SW 1271 (cell line): ENCODE measurements at regions not wholly inside any gene's neighbourhood (a gene's known extent, or its start where the extent isn't known, plus 50 kb on each side); places are given as distances from the start of the nearest gene placed in this dataset.
"Not testable (repeated sequence)": the region's sequence is repeated elsewhere in the genome, so short reads cannot be mapped to it uniquely, and the experiment has no call there.

Experiments
- DNase-seq, 2 experiments: peaks; one replicate each; lab custom pipeline; 2025; lab: John Stamatoyannopoulos, UW

- DNase-seq: no peak
Measured at GRCh38 chr6:140670021-140670420, 1295.6 kb upstream of the CITED2 start.

- no peak for DNase-seq
Measured at GRCh38 chr6:140669321-140669720, 1294.9 kb upstream of the CITED2 start.

GRCh38 chr6:140663772-140664171 is 1289.3 kb upstream of the CITED2 start:
- no peak for DNase-seq

- DNase-seq: no peak
Measured at GRCh38 chr6:140663094-140663493, 1288.6 kb upstream of the CITED2 start.

- no peak for DNase-seq
Measured at GRCh38 chr6:140661691-140662090, 1287.2 kb upstream of the CITED2 start.

GRCh38 chr6:140660295-140660694 is 1285.8 kb upstream of the CITED2 start:
- no peak for DNase-seq

GRCh38 chr6:140653972-140654371 is 1279.5 kb upstream of the CITED2 start:
- no peak for DNase-seq

- DNase-seq: no peak
Measured at GRCh38 chr6:140653506-140653905, 1279.1 kb upstream of the CITED2 start.

GRCh38 chr6:140649502-140649901 is 1275.1 kb upstream of the CITED2 start:
- not testable (repeated sequence) for DNase-seq

- DNase-seq: not testable (repeated sequence)
Measured at GRCh38 chr6:140647322-140647721, 1272.9 kb upstream of the CITED2 start.

- DNase-seq: no peak
Measured at GRCh38 chr6:140644017-140644416, 1269.6 kb upstream of the CITED2 start.

GRCh38 chr6:140641412-140641811 is 1267.0 kb upstream of the CITED2 start:
- DNase-seq: no peak

GRCh38 chr6:140636908-140637402 is 1262.5 kb upstream of the CITED2 start:
- DNase-seq: no peak

- DNase-seq: no peak
Measured at GRCh38 chr6:140636271-140636907, 1261.9 kb upstream of the CITED2 start.

GRCh38 chr6:140627002-140627401 is 1252.6 kb upstream of the CITED2 start:
- no peak for DNase-seq

- peak in 1 of 2 experiments; percentile 38 for DNase-seq
Measured at GRCh38 chr6:140623498-140623897, 1249.0 kb upstream of the CITED2 start.

- DNase-seq: no peak
Measured at GRCh38 chr6:140620496-140620895, 1246.0 kb upstream of the CITED2 start.

- DNase-seq: no peak
Measured at GRCh38 chr6:140609956-140610355, 1235.5 kb upstream of the CITED2 start.

GRCh38 chr6:140609321-140609720 is 1234.9 kb upstream of the CITED2 start:
- DNase-seq: no peak

- no peak for DNase-seq
Measured at GRCh38 chr6:140604786-140605185, 1230.3 kb upstream of the CITED2 start.

- DNase-seq: no peak
Measured at GRCh38 chr6:140602431-140603248, 1228.2 kb upstream of the CITED2 start.

GRCh38 chr6:140601021-140601808 is 1226.8 kb upstream of the CITED2 start:
- DNase-seq: no peak
